ENCODE measurements at regions not wholly inside any gene's neighbourhood (a gene's known extent, or its start where the extent isn't known, plus 50 kb on each side); places are given as distances from the start of the nearest gene placed in this dataset.

DNA sequence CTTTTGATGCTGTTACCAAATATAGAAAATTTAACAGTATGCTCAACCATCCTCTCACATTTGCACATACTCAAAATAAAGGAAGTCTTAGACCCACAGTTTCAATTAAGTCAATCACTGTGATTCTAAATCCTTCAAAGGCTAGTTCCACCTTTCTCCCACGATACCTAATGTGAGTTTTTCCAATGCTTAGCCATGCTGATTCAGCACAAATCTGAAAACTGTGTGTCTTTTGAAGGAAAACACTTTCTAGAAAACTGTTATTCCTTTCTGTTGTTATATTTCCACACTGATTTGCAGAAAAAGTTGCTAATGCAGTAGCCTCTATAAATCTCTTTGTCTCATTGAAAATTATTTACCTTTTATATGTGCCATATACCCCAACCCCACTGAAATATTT lies 645.7 kb downstream of the PRR16 start:
- BruUV-seq (replicated peaks) = no TSS peak
- intact Hi-C loops (cut with micrococcal nuclease) = no loop called here

DNA sequence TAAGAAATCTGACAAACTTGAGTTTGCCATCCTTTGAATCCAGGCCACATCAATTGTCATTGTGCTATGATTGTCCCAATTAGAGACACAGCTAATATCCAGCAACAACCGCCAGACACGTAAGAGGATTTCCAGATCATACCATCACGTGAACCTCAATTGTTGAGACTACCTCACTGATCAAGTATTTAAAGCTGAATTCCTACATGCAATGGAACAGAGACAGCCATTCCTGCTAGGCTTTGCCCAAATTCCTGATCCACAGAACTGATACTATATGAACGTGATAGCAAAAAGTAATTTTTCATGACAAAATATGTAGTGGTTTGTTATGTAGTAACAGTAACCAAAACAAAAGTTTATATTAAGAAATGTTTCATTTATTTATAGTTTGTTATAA lies 657.7 kb downstream of the PRR16 start:
- TF ChIP-seq, protein P1, sequence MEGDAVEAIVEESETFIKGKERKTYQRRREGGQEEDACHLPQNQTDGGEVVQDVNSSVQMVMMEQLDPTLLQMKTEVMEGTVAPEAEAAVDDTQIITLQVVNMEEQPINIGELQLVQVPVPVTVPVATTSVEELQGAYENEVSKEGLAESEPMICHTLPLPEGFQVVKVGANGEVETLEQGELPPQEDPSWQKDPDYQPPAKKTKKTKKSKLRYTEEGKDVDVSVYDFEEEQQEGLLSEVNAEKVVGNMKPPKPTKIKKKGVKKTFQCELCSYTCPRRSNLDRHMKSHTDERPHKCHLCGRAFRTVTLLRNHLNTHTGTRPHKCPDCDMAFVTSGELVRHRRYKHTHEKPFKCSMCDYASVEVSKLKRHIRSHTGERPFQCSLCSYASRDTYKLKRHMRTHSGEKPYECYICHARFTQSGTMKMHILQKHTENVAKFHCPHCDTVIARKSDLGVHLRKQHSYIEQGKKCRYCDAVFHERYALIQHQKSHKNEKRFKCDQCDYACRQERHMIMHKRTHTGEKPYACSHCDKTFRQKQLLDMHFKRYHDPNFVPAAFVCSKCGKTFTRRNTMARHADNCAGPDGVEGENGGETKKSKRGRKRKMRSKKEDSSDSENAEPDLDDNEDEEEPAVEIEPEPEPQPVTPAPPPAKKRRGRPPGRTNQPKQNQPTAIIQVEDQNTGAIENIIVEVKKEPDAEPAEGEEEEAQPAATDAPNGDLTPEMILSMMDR (IDR thresholded peaks at IDR 0.05 in 2 of 3, conservative IDR thresholded peaks at IDR 0.05 in 1 of 3; ENCODE audit: borderline replicate concordance in 1 of 3, insufficient read depth in 1 of 3, low read depth in 2 of 3, low read length in 2 of 3) = no peak
- TF ChIP-seq RAD21 (IDR thresholded peaks at IDR 0.05; ENCODE audit: low read depth) (no peak), CEBPB (IDR thresholded peaks at IDR 0.05; ENCODE audit: low read depth) (no peak), CBX3 (IDR thresholded peaks at IDR 0.05; ENCODE audit: low read depth) (no peak), TCF7L2 (IDR thresholded peaks at IDR 0.05; ENCODE audit: borderline replicate concordance, extremely low read depth, insufficient read depth, insufficient read length) (no peak), POLR2AphosphoS5 (IDR thresholded peaks at IDR 0.05; ENCODE audit: low read depth, low read length) (no peak), ZFX (IDR thresholded peaks at IDR 0.05) (no peak), ELF1 (IDR thresholded peaks at IDR 0.05; ENCODE audit: borderline replicate concordance, low read depth) (no peak), SIN3A (IDR thresholded peaks at IDR 0.05; ENCODE audit: low read depth) (no peak), SP1 (IDR thresholded peaks at IDR 0.05; ENCODE audit: low read depth) (no peak), FOSL1 (IDR thresholded peaks at IDR 0.05; ENCODE audit: low read depth) (no peak), POLR2A (IDR thresholded peaks at IDR 0.05; ENCODE audit: borderline replicate concordance, extremely low read depth, insufficient read depth, insufficient read length) (no peak), SRF (IDR thresholded peaks at IDR 0.05; ENCODE audit: low read depth) (no peak)
- TF ChIP-seq, protein P2, sequence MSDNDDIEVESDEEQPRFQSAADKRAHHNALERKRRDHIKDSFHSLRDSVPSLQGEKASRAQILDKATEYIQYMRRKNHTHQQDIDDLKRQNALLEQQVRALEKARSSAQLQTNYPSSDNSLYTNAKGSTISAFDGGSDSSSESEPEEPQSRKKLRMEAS (IDR thresholded peaks at IDR 0.05) = no peak
- TF ChIP-seq, protein P3, sequence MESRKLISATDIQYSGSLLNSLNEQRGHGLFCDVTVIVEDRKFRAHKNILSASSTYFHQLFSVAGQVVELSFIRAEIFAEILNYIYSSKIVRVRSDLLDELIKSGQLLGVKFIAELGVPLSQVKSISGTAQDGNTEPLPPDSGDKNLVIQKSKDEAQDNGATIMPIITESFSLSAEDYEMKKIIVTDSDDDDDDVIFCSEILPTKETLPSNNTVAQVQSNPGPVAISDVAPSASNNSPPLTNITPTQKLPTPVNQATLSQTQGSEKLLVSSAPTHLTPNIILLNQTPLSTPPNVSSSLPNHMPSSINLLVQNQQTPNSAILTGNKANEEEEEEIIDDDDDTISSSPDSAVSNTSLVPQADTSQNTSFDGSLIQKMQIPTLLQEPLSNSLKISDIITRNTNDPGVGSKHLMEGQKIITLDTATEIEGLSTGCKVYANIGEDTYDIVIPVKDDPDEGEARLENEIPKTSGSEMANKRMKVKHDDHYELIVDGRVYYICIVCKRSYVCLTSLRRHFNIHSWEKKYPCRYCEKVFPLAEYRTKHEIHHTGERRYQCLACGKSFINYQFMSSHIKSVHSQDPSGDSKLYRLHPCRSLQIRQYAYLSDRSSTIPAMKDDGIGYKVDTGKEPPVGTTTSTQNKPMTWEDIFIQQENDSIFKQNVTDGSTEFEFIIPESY (IDR thresholded peaks at IDR 0.05; ENCODE audit: extremely low read depth, insufficient replicate concordance, low read length) = no peak
- TF ChIP-seq, protein P4, sequence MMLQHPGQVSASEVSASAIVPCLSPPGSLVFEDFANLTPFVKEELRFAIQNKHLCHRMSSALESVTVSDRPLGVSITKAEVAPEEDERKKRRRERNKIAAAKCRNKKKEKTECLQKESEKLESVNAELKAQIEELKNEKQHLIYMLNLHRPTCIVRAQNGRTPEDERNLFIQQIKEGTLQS (IDR thresholded peaks at IDR 0.05) = no peak
- POLR2A ChIA-PET = no interaction called here
- intact Hi-C loops (cut with micrococcal nuclease) = no loop called here
- Histone ChIP-seq H3K27ac (ENCODE audit: low read depth, low read length) (no peak overlapping the region), H2AFZ (ENCODE audit: low read depth, low read length, poor library complexity, severe bottlenecking) (no peak overlapping the region), H3K27me3 (ENCODE audit: insufficient read depth, low read length) (no peaks in the 10 kb centered on the region), H3K36me3 (ENCODE audit: control insufficient read depth in 1 of 2, insufficient read depth in 2 of 2, low read length in 2 of 2) (no peaks in the 10 kb centered on the region), H3K4me3 (replicated peaks in 1 of 2; ENCODE audit: low read depth in 1 of 2, low read length in 2 of 2) (no peak overlapping the region), H3K4me2 (ENCODE audit: low read length) (no peak overlapping the region), H3K79me2 (ENCODE audit: insufficient read depth, low read length) (no peaks in the 10 kb centered on the region), H4K20me1 (ENCODE audit: insufficient read depth) (no peaks in the 10 kb centered on the region), H3K9me2 (ENCODE audit: insufficient read depth) (no peaks in the 10 kb centered on the region), H3K9ac (ENCODE audit: low read length) (no peak overlapping the region), H3K9me3 (ENCODE audit: control insufficient read depth in 1 of 2, insufficient read depth in 1 of 2, low read depth in 1 of 2, low read length in 2 of 2) (no peaks in the 10 kb centered on the region), H3K4me1 (ENCODE audit: control insufficient read depth in 1 of 2, insufficient read depth in 2 of 2, low read length in 2 of 2) (no peaks in the 10 kb centered on the region)
- DNase-seq (ENCODE audit: low read depth, low spot score) (no peak), ATAC-seq (no peak)
- BruUV-seq (replicated peaks) = no TSS peak
- RAD21 ChIA-PET (ENCODE audit: low non-redundant PET in 1 of 2, low total read pairs in 2 of 2, uncharacterized antibody in 2 of 2, unreplicated experiment in 2 of 2) = no interaction called here
- CTCF ChIA-PET = no interaction called here

More for the DNA sequence above, 645.7 kb downstream of the PRR16 start:
- Histone ChIP-seq H3K79me2 (ENCODE audit: insufficient read depth, low read length) (no peaks in the 10 kb centered on the region), H3K36me3 (ENCODE audit: control insufficient read depth in 1 of 2, insufficient read depth in 2 of 2, low read length in 2 of 2) (no peaks in the 10 kb centered on the region), H3K9me3 (ENCODE audit: control insufficient read depth in 1 of 2, insufficient read depth in 1 of 2, low read depth in 1 of 2, low read length in 2 of 2) (no peaks in the 10 kb centered on the region), H4K20me1 (ENCODE audit: insufficient read depth) (no peaks in the 10 kb centered on the region), H3K27ac (ENCODE audit: low read depth, low read length) (no peak overlapping the region), H3K4me2 (ENCODE audit: low read length) (no peak overlapping the region), H3K9me2 (ENCODE audit: insufficient read depth) (no peaks in the 10 kb centered on the region), H3K4me3 (replicated peaks in 1 of 2; ENCODE audit: low read depth in 1 of 2, low read length in 2 of 2) (no peak overlapping the region), H3K9ac (ENCODE audit: low read length) (no peak overlapping the region), H3K4me1 (ENCODE audit: control insufficient read depth in 1 of 2, insufficient read depth in 2 of 2, low read length in 2 of 2) (no peaks in the 10 kb centered on the region), H2AFZ (ENCODE audit: low read depth, low read length, poor library complexity, severe bottlenecking) (no peak overlapping the region), H3K27me3 (ENCODE audit: insufficient read depth, low read length) (no peaks in the 10 kb centered on the region)
- ChIA-PET POLR2A (no interaction called here), RAD21 (ENCODE audit: low non-redundant PET in 1 of 2, low total read pairs in 2 of 2, uncharacterized antibody in 2 of 2, unreplicated experiment in 2 of 2) (no interaction called here), CTCF (no interaction called here)
- no peak for ATAC-seq
- TF ChIP-seq EGR1 (IDR thresholded peaks at IDR 0.05; ENCODE audit: low read depth) (no peak), EZH2phosphoT487 (IDR thresholded peaks at IDR 0.05; ENCODE audit: borderline replicate concordance) (no peak), ELF1 (IDR thresholded peaks at IDR 0.05; ENCODE audit: borderline replicate concordance, low read depth) (no peak), SRF (IDR thresholded peaks at IDR 0.05; ENCODE audit: low read depth) (no peak), FOSL1 (IDR thresholded peaks at IDR 0.05; ENCODE audit: low read depth) (no peak)
- DNase-seq (ENCODE audit: low read depth, low spot score) = no peak

Measured in HCT116 (cell line).